ENCODE measurements at regions not wholly inside any gene's neighbourhood (a gene's known extent, or its start where the extent isn't known, plus 50 kb on each side); places are given as distances from the start of the nearest gene placed in this dataset.

DNA sequence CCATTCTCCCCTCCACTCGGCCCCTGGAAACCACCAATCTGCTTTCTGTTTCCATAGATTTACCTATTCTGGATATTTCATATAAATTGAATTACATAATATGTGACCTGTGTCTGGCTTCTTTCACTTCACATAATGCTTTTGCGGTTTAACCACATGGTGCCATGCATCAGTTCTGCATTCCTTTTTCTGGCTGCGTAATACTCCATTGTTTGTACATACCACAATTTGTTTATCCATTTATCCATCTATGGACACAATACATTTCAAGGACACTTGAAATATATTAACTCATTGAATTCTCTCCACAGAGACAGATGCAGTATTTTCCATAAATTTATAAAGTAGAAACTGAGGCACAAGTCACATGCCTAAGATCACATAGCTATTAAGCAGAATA is 110.3 kb upstream of the ETV6 start:
- TF ChIP-seq, protein P1, sequence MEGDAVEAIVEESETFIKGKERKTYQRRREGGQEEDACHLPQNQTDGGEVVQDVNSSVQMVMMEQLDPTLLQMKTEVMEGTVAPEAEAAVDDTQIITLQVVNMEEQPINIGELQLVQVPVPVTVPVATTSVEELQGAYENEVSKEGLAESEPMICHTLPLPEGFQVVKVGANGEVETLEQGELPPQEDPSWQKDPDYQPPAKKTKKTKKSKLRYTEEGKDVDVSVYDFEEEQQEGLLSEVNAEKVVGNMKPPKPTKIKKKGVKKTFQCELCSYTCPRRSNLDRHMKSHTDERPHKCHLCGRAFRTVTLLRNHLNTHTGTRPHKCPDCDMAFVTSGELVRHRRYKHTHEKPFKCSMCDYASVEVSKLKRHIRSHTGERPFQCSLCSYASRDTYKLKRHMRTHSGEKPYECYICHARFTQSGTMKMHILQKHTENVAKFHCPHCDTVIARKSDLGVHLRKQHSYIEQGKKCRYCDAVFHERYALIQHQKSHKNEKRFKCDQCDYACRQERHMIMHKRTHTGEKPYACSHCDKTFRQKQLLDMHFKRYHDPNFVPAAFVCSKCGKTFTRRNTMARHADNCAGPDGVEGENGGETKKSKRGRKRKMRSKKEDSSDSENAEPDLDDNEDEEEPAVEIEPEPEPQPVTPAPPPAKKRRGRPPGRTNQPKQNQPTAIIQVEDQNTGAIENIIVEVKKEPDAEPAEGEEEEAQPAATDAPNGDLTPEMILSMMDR (IDR thresholded peaks at IDR 0.05; ENCODE audit: insufficient read depth, low read length, poor library complexity, severe bottlenecking) = no peak
- Histone ChIP-seq H3K4me3 (replicated peaks; ENCODE audit: low read depth, low read length) (no peak overlapping the region), H3K36me3 (ENCODE audit: control insufficient read depth, insufficient read depth, low read length) (no peaks in the 10 kb centered on the region), H3K27me3 (replicated peaks; ENCODE audit: control insufficient read depth, insufficient read depth, low read length) (no peaks in the 10 kb centered on the region)
- DNase-seq (ENCODE audit: extremely low read depth, insufficient read length) = no peak

DNA sequence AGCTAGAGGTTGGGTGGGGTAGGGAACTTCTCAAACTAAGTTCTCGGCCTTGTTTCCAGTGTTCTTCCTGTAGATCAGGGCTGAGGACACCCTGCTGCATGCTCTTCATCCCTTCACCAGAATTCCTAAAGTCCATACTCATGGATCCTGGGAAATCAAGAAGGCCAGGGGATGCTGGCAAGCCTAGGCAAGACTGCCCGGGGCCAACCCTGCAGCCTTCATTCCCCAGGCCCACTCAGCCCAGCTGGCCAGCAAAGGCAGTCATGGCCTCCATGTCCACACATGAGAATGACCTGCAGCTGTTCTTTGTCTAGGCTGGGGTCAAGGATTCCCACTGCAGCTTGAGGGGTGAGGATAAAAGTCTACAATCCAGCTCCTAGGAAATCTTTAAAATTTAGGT is 109.3 kb upstream of the ETV6 start:
- H3K36me3 ChIP-seq (ENCODE audit: control insufficient read depth, insufficient read depth, low read length) = no peaks in the 10 kb centered on the region
- TF ChIP-seq, protein P1 (IDR thresholded peaks at IDR 0.05; ENCODE audit: insufficient read depth, low read length, poor library complexity, severe bottlenecking) = no peak
- no peak for DNase-seq (ENCODE audit: extremely low read depth, insufficient read length)
- H3K27me3 ChIP-seq (replicated peaks; ENCODE audit: control insufficient read depth, insufficient read depth, low read length) = no peaks in the 10 kb centered on the region
- no peak overlapping the region for H3K4me3 ChIP-seq (replicated peaks; ENCODE audit: low read depth, low read length)

DNA sequence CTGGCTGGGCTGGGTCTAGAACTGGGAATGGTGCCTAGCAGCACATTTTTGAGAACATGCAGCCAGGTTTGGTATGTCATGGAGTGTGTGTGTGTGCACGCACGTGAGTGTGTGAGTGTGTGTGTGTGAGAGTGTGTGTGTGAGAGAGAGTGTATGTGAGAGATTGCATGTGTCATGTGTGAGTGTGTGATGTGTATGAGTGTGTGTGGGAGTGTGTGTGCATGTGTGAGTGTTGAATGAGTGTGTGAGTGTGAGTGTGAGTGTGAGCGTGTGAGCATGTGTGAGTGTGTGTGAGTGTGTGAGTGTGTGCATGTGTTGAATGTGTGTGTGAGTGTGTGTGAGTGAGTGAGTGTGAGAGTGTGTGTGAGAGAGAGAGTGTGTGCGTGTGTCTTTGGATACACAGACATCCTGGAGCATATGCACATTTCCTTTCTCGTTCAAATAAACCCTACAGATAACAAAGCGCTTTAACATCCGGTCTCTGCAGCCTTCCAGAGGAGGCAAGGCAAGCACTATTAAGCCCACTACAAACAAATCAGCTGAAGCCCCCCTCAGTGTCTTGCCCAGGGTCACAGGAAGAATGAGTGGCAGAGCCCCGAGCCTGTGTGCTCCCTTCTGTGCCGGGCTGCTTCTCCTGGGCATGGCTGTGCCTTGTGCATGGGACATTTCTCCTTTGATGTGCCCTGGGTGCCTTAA is 108.7 kb upstream of the ETV6 start:
- TF ChIP-seq, protein P1 (IDR thresholded peaks at IDR 0.05; ENCODE audit: insufficient read depth, low read length, poor library complexity, severe bottlenecking) = no peak
- DNase-seq (ENCODE audit: extremely low read depth, insufficient read length) = no peak
- no peaks in the 10 kb centered on the region for H3K27me3 ChIP-seq (replicated peaks; ENCODE audit: control insufficient read depth, insufficient read depth, low read length)
- no peaks in the 10 kb centered on the region for H3K36me3 ChIP-seq (ENCODE audit: control insufficient read depth, insufficient read depth, low read length)
- H3K4me3 ChIP-seq (replicated peaks; ENCODE audit: low read depth, low read length) = no peak overlapping the region

DNA sequence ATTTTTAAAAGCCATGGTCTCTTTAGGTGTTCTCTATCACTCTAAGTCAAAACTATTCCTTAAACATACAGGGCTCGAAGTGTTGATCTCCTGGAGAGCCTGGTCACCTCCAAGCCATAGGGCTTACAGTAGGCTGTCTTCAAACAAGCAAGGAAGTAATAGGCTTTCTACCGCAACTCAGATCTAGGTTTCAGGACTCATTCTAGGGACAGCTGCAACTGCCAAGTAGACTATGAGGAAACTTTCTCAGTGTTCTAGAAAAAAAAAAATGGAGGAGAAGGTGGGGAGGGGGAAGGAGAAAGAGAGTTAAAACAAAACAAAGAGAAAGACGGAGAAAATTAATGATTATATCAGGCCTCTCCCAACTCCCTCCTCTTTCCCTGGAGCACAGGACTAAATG is 106.9 kb upstream of the ETV6 start:
- no peak for DNase-seq (ENCODE audit: extremely low read depth, insufficient read length)
- no peaks in the 10 kb centered on the region for H3K36me3 ChIP-seq (ENCODE audit: control insufficient read depth, insufficient read depth, low read length)
- H3K4me3 ChIP-seq (replicated peaks; ENCODE audit: low read depth, low read length) = no peak overlapping the region
- TF ChIP-seq, protein P1 (IDR thresholded peaks at IDR 0.05; ENCODE audit: insufficient read depth, low read length, poor library complexity, severe bottlenecking) = no peak
- H3K27me3 ChIP-seq (replicated peaks; ENCODE audit: control insufficient read depth, insufficient read depth, low read length) = no peaks in the 10 kb centered on the region

DNA sequence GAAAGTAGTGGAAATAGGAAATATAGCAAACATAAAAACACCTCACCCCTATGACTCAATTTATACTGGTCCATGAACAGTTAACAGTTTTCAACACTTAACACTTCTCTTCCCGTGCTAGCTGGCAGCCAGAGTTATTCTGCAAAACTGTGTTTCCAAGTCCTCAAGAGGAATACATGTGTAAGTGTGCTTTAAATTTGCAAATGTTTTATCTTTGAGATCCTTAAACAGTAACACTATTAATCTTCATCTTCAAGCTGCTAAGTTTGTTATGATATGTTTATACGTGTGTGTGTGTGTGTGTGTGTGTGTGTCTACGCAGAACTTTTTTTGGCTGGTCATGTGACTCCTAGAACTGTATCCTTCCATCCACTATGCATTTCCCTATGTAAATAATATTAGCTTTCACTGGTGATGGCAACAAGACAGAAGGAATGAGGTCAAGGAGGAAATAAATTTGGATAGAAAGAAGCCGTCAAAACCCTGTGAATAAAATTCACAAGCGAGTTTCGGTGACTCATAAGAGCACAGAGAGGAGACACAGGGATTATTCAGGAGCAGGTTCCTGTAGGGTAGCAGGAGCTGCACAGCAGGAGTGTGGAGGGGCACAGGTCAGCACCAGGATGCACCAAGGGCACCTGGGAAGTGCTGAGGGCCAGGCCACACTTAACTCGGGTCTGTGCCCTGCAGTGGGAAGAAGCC is 105.9 kb upstream of the ETV6 start:
- Histone ChIP-seq H3K27me3 (replicated peaks; ENCODE audit: control insufficient read depth, insufficient read depth, low read length) (no peaks in the 10 kb centered on the region), H3K4me3 (replicated peaks; ENCODE audit: low read depth, low read length) (no peak overlapping the region), H3K36me3 (ENCODE audit: control insufficient read depth, insufficient read depth, low read length) (no peaks in the 10 kb centered on the region)
- no peak for DNase-seq (ENCODE audit: extremely low read depth, insufficient read length)
- TF ChIP-seq, protein P1 (IDR thresholded peaks at IDR 0.05; ENCODE audit: insufficient read depth, low read length, poor library complexity, severe bottlenecking) = no peak
